Common myeloid progenitor, CD34-positive (primary cell): ENCODE measurements at regions not wholly inside any gene's neighbourhood (a gene's known extent, or its start where the extent isn't known, plus 50 kb on each side); places are given as distances from the start of the nearest gene placed in this dataset.
A peak's percentile ranks its signal among the peaks of the same experiment; 100 is the strongest.

Experiments used
- CTCF ChIA-PET: fragments of 350-600 bp; sonication (Branson Sonifier 250); formaldehyde crosslinking; loops from one replicate; lab custom pipeline; 2021; ENCODE audit warnings: antibody characterized with exemption; lab: Charles Lee
- POLR2A ChIA-PET: fragments of 350-600 bp; sonication (Branson Sonifier 250); formaldehyde crosslinking; loops from one replicate; lab custom pipeline; 2021; ENCODE audit warnings: antibody characterized with exemption; lab: Charles Lee
- DNase-seq, 3 donors: peaks; one replicate each; pipeline versions ENCODE4 v3.0.0 to v3.0.0-alpha.2; 2013
- H3K27ac ChIP-seq, 2 experiments: 1 replicate in 1 of 2; 2 replicates in 1 of 2; pipeline ENCODE4 v1.7.0; 2013; ENCODE audit warnings: inconsistent platforms in 2 of 2, low read length in 2 of 2, mild to moderate bottlenecking in 2 of 2, low read depth in 1 of 2, moderate library complexity in 1 of 2; ENCODE audit not compliant: severe bottlenecking in 2 of 2, insufficient read depth in 1 of 2, poor library complexity in 1 of 2
- H3K27me3 ChIP-seq, 5 experiments: replicated peaks in 2 of 5; 1 replicate in 3 of 5; 2 replicates in 2 of 5; pipeline versions ENCODE4 v1.6.1 to v1.7.0; 2013; ENCODE audit warnings: low read length in 4 of 5, mild to moderate bottlenecking in 2 of 5, moderate library complexity in 2 of 5, inconsistent platforms in 1 of 5; ENCODE audit not compliant: insufficient read depth in 5 of 5, control insufficient read depth in 4 of 5
- H3K36me3 ChIP-seq, 4 experiments: 1 replicate in 2 of 4; 2 replicates in 2 of 4; pipeline versions ENCODE4 v1.6.1 to v1.7.0; 2013; ENCODE audit warnings: low read length in 3 of 4, control low read depth in 1 of 4, mild to moderate bottlenecking in 1 of 4; ENCODE audit not compliant: control insufficient read depth in 4 of 4, insufficient read depth in 4 of 4
- H3K4me1 ChIP-seq, 4 experiments: 1 replicate in 3 of 4; 2 replicates in 1 of 4; pipeline versions ENCODE4 v1.6.1 to v1.7.1; 2013; ENCODE audit warnings: low read length in 3 of 4, mild to moderate bottlenecking in 3 of 4, control low read depth in 1 of 4, inconsistent platforms in 1 of 4, moderate library complexity in 1 of 4; ENCODE audit not compliant: control insufficient read depth in 4 of 4, insufficient read depth in 4 of 4; ENCODE audit errors: control extremely low read depth in 1 of 4
- H3K4me3 ChIP-seq, 7 experiments: 1 replicate in 4 of 7; 2 replicates in 3 of 7; pipeline versions ENCODE4 v1.5.1 to v1.7.0; 2013; ENCODE audit warnings: mild to moderate bottlenecking in 7 of 7, low read length in 6 of 7, moderate library complexity in 6 of 7, inconsistent platforms in 2 of 7, low read depth in 2 of 7, control low read depth in 1 of 7; ENCODE audit not compliant: insufficient read depth in 4 of 7, control insufficient read depth in 1 of 7; ENCODE audit errors: extremely low read depth in 1 of 7
- H3K9me3 ChIP-seq, 5 experiments: 1 replicate in 4 of 5; 2 replicates in 1 of 5; pipeline versions ENCODE4 v1.6.1 to v1.7.1; 2013; ENCODE audit warnings: low read length in 4 of 5, mild to moderate bottlenecking in 2 of 5, inconsistent platforms in 1 of 5, low read depth in 1 of 5, moderate library complexity in 1 of 5; ENCODE audit not compliant: control insufficient read depth in 4 of 5, insufficient read depth in 2 of 5; ENCODE audit errors: control extremely low read depth in 1 of 5
- WGBS: methylation state at CpG from one replicate; pipeline ENCODE4 v1.1.5; 2013; ENCODE audit not compliant: insufficient coverage; 5-methylcytosine and 5-hydroxymethylcytosine counted together

GRCh38 chr11:105466582-105467228 lies 143.2 kb upstream of the GRIA4 start:
- POLR2A ChIA-PET, result no interaction called here
- CTCF ChIA-PET, result no interaction called here

GRCh38 chr11:105458071-105458470 lies 151.8 kb upstream of the GRIA4 start:
- Histone ChIP-seq H3K4me1 (no peaks in the 10 kb centered on the region), H3K4me3 (no peak overlapping the region), H3K36me3 (no peaks in the 10 kb centered on the region), H3K27me3 (no peaks in the 10 kb centered on the region), H3K27ac (no peak overlapping the region), H3K9me3 (no peaks in the 10 kb centered on the region)
- DNase-seq, result no peak
- POLR2A ChIA-PET, result no interaction called here
- 91% methylated on average over 4 of the region's 9 CpGs for WGBS
- CTCF ChIA-PET, result no interaction called here

More at GRCh38 chr11:105466582-105467228, 143.2 kb upstream of the GRIA4 start:
- Histone ChIP-seq H3K36me3 (no peaks in the 10 kb centered on the region), H3K4me3 (no peak overlapping the region), H3K9me3 (no peaks in the 10 kb centered on the region), H3K27me3 (no peaks in the 10 kb centered on the region), H3K27ac (no peak overlapping the region), H3K4me1 (no peaks in the 10 kb centered on the region)
- peak in 1 of 3 donors; percentile 1 for DNase-seq
- WGBS, result 0% methylated on average over 1 of the region's 2 CpGs

- WGBS, result 97% methylated on average over 4 of the region's 4 CpGs
- Histone ChIP-seq H3K4me1 (no peaks in the 10 kb centered on the region), H3K4me3 (no peak overlapping the region), H3K27ac (no peak overlapping the region), H3K9me3 (no peaks in the 10 kb centered on the region), H3K36me3 (no peaks in the 10 kb centered on the region), H3K27me3 (no peaks in the 10 kb centered on the region)
- DNase-seq, result no peak
- ChIA-PET CTCF (no interaction called here), POLR2A (no interaction called here)
These were observed 152.9 kb upstream of the GRIA4 start for GRCh38 chr11:105456950-105457349.

DNA sequence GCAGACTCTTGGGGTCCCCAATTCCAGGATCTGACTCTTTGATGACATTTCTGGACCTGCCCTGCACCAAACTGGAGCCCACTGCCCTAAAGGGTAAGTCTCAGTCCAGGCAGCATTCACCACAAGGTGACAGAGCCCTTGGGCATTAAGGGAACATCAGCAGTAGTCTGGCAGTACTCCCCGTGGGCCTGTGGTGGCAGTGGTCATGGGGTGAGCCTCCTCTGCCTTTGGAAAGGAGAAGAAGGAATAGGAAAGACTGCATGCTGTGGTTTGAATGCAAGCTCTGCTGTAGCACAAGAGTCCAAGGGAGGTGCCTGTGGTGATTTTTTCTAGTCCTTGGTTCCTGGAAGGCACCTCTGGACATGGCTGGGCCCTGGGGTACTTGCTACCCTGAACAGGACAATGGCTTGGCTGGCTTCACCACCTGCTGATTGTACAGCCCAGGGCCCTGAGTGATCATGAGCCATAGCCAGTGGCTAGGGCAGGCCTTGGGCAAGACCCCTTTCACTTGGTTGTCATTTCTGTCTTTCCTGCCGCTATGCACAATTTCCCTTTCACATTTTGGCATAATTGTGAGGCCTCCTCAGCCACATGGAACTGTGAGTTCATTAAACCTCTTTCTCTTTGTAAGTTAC lies 160.7 kb upstream of the GRIA4 start:
- peaks cover 0 to 3% (median 1%) of the 10 kb centered on the region in 5 experiments for H3K9me3 ChIP-seq
- no peaks in the 10 kb centered on the region for H3K27me3 ChIP-seq
- H3K4me3 ChIP-seq, result no peak overlapping the region
- CTCF ChIA-PET, result no interaction called here
- no CpG with 5 or more reads among the region's 2 CpGs for WGBS
- no peak for DNase-seq
- H3K4me1 ChIP-seq, result no peaks in the 10 kb centered on the region
- POLR2A ChIA-PET, result no interaction called here
- H3K36me3 ChIP-seq, result no peaks in the 10 kb centered on the region
- H3K27ac ChIP-seq, result no peak overlapping the region

DNA sequence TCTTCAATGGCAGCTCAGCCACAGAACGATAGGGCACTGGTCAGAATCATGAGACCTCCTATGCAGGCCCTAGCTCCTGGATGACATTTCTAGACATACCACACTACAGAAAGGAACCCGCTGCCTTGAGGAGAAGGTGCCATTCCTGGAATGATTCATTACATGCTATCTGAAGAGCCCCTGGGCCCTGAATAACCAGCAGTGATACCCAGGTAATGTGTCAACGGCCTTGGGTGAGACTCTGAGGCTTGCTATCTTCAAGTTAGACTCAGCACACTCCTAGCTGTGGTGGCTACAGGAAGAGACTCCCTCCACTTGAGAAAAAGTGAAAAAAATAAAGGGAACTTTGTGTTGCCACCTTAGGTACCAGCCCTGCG lies 161.2 kb upstream of the GRIA4 start:
- POLR2A ChIA-PET, result no interaction called here
- no peak for DNase-seq
- H3K4me1 ChIP-seq, result no peaks in the 10 kb centered on the region
- no peaks in the 10 kb centered on the region for H3K27me3 ChIP-seq
- CTCF ChIA-PET, result no interaction called here
- H3K4me3 ChIP-seq, result no peak overlapping the region
- H3K9me3 ChIP-seq, result peaks cover 0 to 6% (median 4%) of the 10 kb centered on the region in 5 experiments
- H3K27ac ChIP-seq, result no peak overlapping the region
- H3K36me3 ChIP-seq, result no peaks in the 10 kb centered on the region
- 98% methylated on average over 4 of the region's 4 CpGs for WGBS

DNA sequence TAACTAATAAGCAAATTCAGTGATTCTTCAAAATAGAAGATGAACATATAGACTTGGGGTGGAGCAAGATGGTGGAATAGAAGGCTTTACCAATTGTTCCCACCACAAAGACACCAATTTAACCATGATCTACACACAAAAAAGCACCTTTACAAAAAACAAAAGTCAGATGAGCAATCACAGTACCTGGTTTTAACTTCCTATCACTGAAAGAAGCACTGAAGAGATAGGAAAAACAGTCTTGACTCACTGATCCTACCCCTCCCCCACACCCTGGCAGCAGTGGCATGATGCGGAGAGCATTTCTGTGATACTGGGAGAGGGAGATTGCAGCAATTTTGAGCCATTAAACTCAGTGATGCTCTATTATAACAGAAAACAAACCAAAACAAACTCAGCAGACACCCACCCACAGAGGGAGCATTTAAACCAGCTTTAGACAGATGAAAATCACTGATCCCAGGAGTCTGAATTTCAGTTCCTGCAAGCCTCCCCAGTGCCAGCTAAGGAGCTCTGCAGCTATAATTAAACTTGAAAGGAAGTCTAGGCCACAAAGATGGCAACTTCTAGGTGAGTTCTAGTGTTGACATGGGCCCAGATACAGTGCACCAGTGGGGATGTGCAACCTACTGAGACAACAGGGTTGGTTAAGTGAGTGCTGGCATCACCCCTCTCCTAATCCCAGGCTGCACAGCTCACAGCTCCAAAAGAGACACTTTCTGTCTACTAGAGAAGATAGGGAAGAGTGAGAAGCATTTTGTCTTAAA lies 161.8 kb upstream of the GRIA4 start:
- no CpG with 5 or more reads among the region's 1 CpG for WGBS
- no peak overlapping the region for H3K27ac ChIP-seq
- no peaks in the 10 kb centered on the region for H3K36me3 ChIP-seq
- peaks cover 0 to 11% (median 4%) of the 10 kb centered on the region in 5 experiments for H3K9me3 ChIP-seq
- H3K4me1 ChIP-seq, result no peaks in the 10 kb centered on the region
- H3K27me3 ChIP-seq, result no peaks in the 10 kb centered on the region
- no peak for DNase-seq
- POLR2A ChIA-PET, result no interaction called here
- CTCF ChIA-PET, result no interaction called here
- H3K4me3 ChIP-seq, result no peak overlapping the region

DNA sequence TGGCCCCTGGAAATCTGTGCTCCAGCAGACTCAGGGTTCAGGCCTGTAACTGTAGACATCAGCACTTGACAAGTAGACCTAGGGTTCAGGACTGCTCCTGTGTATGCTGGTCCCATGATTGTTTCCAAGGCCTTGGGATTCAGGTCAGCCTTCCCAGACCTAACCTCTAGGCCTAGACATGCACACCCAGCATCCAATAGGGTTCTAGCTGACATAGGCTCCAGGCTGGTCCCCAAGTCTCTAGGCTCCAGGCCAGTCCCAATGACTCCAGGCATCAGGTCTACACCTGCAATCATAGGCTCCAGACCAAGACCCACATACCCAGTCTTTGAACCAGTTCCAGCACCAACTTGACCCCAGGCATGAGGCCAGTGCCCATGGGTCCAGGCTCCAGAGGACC lies 166.2 kb upstream of the GRIA4 start:
- Histone ChIP-seq H3K4me1 (no peaks in the 10 kb centered on the region), H3K36me3 (no peaks in the 10 kb centered on the region), H3K4me3 (no peak overlapping the region), H3K27me3 (no peaks in the 10 kb centered on the region), H3K27ac (no peak overlapping the region), H3K9me3 (peaks cover 0 to 12% (median 4%) of the 10 kb centered on the region in 5 experiments)
- POLR2A ChIA-PET, result no interaction called here
- CTCF ChIA-PET, result no interaction called here
- no peak for DNase-seq
